HEK293T (cell line): ENCODE measurements at regions not wholly inside any gene's neighbourhood (a gene's known extent, or its start where the extent isn't known, plus 50 kb on each side); places are given as distances from the start of the nearest gene placed in this dataset.

ENCODE experiments used
- ARNT ChIP-seq: fragments of 450-650 bp; IDR thresholded peaks from 2 replicates; pipeline ENCODE4 v1.6.1; 2017; ENCODE audit warnings: mild to moderate bottlenecking
- BHLHE40 ChIP-seq: fragments of 450-650 bp; IDR thresholded peaks from 2 replicates; pipeline ENCODE4 v1.6.1; 2016; ENCODE audit warnings: mild to moderate bottlenecking, moderate library complexity, borderline replicate concordance
- FOXA1 ChIP-seq: fragments of 450-650 bp; IDR thresholded peaks from 2 replicates; pipeline ENCODE4 v1.6.1; 2016; ENCODE audit warnings: mild to moderate bottlenecking
- FOXK2 ChIP-seq: fragments of 450-650 bp; IDR thresholded peaks from 2 replicates; pipeline ENCODE4 v1.6.1; 2016; ENCODE audit warnings: mild to moderate bottlenecking
- FOXM1 ChIP-seq: fragments of 450-650 bp; IDR thresholded peaks from 2 replicates; pipeline ENCODE4 v1.6.1; 2017; ENCODE audit warnings: mild to moderate bottlenecking, borderline replicate concordance
- L3MBTL2 ChIP-seq: fragments of 450-650 bp; conservative IDR thresholded peaks from 2 replicates; pipeline ENCODE4 v1.6.1; 2016; ENCODE audit warnings: mild to moderate bottlenecking
- LEF1 ChIP-seq: fragments of 450-650 bp; IDR thresholded peaks from 2 replicates; pipeline ENCODE4 v1.6.1; 2017; ENCODE audit warnings: mild to moderate bottlenecking, borderline replicate concordance
- NFRKB ChIP-seq: fragments of 450-650 bp; IDR thresholded peaks from 2 replicates; pipeline ENCODE4 v1.6.1; 2016; ENCODE audit warnings: mild to moderate bottlenecking, moderate library complexity
- SP1 ChIP-seq: fragments of 450-650 bp; IDR thresholded peaks from 2 replicates; pipeline ENCODE4 v1.6.1; 2017
- SUZ12 ChIP-seq: fragments of 450-650 bp; IDR thresholded peaks from 2 replicates; pipeline ENCODE4 v1.6.1; 2016; ENCODE audit warnings: mild to moderate bottlenecking
- TARDBP ChIP-seq: fragments of 450-650 bp; IDR thresholded peaks from 2 replicates; pipeline ENCODE4 v1.6.1; 2016
- ZNF384 ChIP-seq: fragments of 450-650 bp; IDR thresholded peaks from 2 replicates; pipeline ENCODE4 v1.6.1; 2016
- TF ChIP-seq, protein P1 (sequence below): fragments of 450-650 bp; IDR thresholded peaks from 2 replicates; pipeline ENCODE4 v1.6.1; 2016

DNA sequence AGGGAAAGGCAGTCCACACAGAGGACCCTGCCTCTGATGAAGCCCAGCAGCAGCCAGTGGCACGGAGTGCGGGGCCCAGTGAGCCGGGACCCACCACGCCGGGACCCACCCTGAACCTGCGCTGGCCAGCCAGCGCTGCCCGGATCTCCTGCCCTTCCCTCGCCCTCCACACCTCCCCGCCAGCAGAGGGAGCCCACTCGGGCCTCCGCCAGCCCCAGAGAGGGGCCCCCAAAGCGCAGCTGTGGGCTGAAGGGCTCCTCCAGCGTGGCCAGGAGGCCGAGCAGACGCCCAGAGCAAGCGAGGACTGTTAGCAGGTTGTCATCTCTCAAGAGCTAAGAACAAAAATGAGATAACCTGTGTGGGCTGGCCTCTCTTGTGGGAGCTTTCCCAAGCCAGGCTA lies 81.3 kb upstream of the ATP10A start:
- no peak for TF ChIP-seq ZNF384
- no peak for TF ChIP-seq NFRKB
- TF ChIP-seq ARNT = no peak
- no peak for TF ChIP-seq BHLHE40
- TF ChIP-seq SP1 = no peak
- TF ChIP-seq FOXM1 = no peak
- TF ChIP-seq L3MBTL2 = no peak
- TF ChIP-seq FOXA1 = no peak
- TF ChIP-seq TARDBP = no peak
- no peak for TF ChIP-seq LEF1
- no peak for TF ChIP-seq FOXK2
- TF ChIP-seq, protein P1, sequence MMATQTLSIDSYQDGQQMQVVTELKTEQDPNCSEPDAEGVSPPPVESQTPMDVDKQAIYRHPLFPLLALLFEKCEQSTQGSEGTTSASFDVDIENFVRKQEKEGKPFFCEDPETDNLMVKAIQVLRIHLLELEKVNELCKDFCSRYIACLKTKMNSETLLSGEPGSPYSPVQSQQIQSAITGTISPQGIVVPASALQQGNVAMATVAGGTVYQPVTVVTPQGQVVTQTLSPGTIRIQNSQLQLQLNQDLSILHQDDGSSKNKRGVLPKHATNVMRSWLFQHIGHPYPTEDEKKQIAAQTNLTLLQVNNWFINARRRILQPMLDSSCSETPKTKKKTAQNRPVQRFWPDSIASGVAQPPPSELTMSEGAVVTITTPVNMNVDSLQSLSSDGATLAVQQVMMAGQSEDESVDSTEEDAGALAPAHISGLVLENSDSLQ = no peak
- TF ChIP-seq SUZ12 = no peak
